ENCODE measurements at regions not wholly inside any gene's neighbourhood (a gene's known extent, or its start where the extent isn't known, plus 50 kb on each side); places are given as distances from the start of the nearest gene placed in this dataset.
"Not testable (repeated sequence)": the region's sequence is repeated elsewhere in the genome, so short reads cannot be mapped to it uniquely, and the experiment has no call there.

DNA sequence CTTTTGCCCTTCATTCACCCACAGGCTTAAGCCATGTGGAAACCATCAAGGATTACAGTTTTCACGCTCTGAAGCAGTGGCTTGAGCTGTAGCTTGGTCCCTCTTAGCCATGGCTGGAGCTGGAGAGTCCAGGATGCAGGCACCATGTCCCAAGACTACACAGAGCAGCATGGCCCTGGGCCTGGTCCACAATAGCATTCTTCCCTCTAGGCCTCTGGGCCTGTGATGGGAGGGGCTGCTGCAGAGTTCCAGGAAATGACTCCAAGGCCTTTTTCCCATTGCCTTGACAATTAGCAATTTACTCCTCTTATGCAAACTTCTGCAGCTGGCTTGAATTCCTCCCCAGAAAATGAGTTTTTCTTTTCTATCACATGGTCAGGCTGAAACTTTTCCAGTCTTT lies 211.3 kb downstream of the RERGL start:
- DNase-seq (ENCODE audit: low spot score in 2 of 2): no peak
- no peaks in the 10 kb centered on the region for H3K9me3 ChIP-seq
- H3K36me3 ChIP-seq (replicated peaks): no peaks in the 10 kb centered on the region
- in situ Hi-C loops (cut with MboI; ENCODE audit: low sequenced_read_pairs): no loop called here
- H3K27me3 ChIP-seq (ENCODE audit: low read depth): no peaks in the 10 kb centered on the region
- H3K4me1 ChIP-seq: no peaks in the 10 kb centered on the region
- no peak overlapping the region for H3K4me3 ChIP-seq

DNA sequence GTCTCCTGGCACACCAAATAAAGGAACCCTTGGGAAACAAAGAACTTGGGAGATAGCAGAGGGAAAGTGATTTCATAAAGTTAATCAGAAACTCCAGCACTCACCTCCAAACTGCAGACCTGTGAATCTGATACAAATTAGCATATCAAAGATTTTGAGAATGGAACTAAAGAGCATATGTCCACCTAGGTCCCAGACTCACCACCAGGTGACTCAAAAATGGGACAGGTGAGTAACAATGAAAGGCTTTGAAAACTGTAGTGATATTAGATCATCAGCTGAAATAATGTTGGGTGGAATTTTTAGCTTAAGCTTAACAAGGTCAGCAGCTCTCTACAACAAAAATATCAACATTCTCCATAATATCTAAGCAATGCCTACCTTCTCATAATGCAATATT lies 214.8 kb downstream of the RERGL start:
- H3K36me3 ChIP-seq (replicated peaks): no peaks in the 10 kb centered on the region
- in situ Hi-C loops (cut with MboI; ENCODE audit: low sequenced_read_pairs): no loop called here
- no peaks in the 10 kb centered on the region for H3K9me3 ChIP-seq
- no peak overlapping the region for H3K4me3 ChIP-seq
- no peak for DNase-seq (ENCODE audit: low spot score in 2 of 2)
- no peaks in the 10 kb centered on the region for H3K4me1 ChIP-seq
- no peaks in the 10 kb centered on the region for H3K27me3 ChIP-seq (ENCODE audit: low read depth)

DNA sequence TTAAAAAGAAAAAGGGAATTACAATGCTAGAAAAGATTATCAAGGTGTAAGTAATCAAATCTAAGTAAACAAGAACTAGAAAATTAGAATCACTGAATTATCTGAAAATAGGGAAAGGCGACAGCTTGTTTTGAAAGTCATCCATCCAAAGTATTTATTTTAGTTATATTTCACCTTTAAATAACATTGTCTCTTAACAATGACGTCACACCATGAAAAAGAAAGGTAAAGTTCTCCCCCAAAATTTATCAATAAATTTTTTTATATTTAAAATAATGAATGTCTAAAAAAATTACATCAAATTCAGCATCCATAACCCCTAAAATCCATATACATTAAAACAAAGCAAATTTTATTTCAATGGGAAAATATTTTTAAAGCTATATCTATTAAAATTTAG lies 223.2 kb downstream of the RERGL start:
- H3K9me3 ChIP-seq: no peaks in the 10 kb centered on the region
- no peaks in the 10 kb centered on the region for H3K4me1 ChIP-seq
- no peak overlapping the region for H3K4me3 ChIP-seq
- in situ Hi-C loops (cut with MboI; ENCODE audit: low sequenced_read_pairs): loop anchor here (10.0 kb wide), 1 partner anchor 92 kb away; no protein-coding TSS in a partner anchor
- DNase-seq (ENCODE audit: low spot score in 2 of 2): no peak
- no peaks in the 10 kb centered on the region for H3K27me3 ChIP-seq (ENCODE audit: low read depth)
- no peaks in the 10 kb centered on the region for H3K36me3 ChIP-seq (replicated peaks)

DNA sequence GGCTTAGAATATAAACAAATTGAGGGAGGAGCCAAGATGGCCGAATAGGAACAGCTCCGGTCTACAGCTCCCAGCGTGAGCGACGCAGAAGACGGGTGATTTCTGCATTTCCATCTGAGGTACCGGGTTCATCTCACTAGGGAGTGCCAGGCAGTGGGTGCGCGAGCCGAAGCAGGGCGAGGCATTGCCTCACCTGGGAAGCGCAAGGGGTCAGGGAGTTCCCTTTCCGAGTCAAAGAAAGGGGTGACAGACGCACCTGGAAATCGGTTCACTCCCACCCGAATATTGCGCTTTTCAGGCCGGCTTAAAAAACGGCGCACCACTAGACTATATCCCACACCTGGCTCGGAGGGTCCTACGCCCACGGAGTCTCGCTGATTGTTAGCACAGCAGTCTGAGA lies 234.4 kb downstream of the RERGL start:
- H3K36me3 ChIP-seq (replicated peaks); in situ Hi-C loops (cut with MboI; ENCODE audit: low sequenced_read_pairs); H3K27me3 ChIP-seq (ENCODE audit: low read depth); H3K4me1 ChIP-seq; H3K9me3 ChIP-seq; H3K4me3 ChIP-seq; DNase-seq (ENCODE audit: low spot score in 2 of 2): not testable (repeated sequence)

DNA sequence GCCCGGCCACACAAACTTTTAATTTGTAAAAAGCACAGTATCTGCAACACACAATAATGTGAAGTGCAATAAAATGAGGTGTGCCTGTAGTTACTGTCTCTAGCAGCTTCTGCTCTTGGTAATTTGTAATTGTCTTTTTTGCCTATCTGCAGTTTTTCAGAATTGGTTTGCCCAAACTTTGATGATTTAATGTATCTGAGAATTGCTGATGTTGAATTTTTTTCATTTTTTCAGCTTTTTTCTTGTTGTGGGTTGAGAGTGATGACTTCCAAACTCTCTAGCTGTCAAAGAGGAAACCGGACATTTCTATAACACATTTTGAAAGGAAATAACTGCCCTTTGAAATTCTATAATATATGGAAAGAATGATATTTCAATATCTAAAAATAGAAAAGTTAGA lies 236.9 kb downstream of the RERGL start:
- no peaks in the 10 kb centered on the region for H3K36me3 ChIP-seq (replicated peaks)

DNA sequence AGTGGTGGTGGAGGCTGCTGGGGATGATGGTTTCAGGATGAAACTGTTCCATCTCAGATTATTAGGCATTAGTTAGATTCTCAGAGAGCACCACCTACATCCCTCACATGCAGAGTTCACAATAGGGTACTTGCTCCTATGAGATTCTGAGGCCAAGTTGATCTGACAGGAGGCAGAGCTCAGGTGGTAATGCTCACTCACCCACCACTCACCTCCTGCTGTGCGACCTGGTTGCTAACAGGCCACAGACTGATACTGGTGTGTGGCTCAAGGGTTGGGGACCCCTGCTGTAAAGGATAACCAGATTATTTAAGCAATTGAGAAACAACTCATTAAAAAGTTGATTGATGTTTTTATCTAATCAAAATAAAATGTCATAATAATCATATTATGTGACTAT lies 248.5 kb downstream of the RERGL start:
- Histone ChIP-seq H3K36me3 (replicated peaks) (no peaks in the 10 kb centered on the region), H3K27me3 (ENCODE audit: low read depth) (no peaks in the 10 kb centered on the region; the same call in 1 of the 2 replicates), H3K4me1 (no peaks in the 10 kb centered on the region), H3K4me3 (no peak overlapping the region), H3K9me3 (no peaks in the 10 kb centered on the region)
- in situ Hi-C loops (cut with MboI; ENCODE audit: low sequenced_read_pairs): no loop called here
- no peak for DNase-seq (ENCODE audit: low spot score in 2 of 2)

More for the DNA sequence above, 236.9 kb downstream of the RERGL start:
- in situ Hi-C loops (cut with MboI; ENCODE audit: low sequenced_read_pairs): no loop called here
- Histone ChIP-seq H3K4me1 (no peaks in the 10 kb centered on the region), H3K4me3 (no peak overlapping the region), H3K9me3 (no peaks in the 10 kb centered on the region), H3K27me3 (ENCODE audit: low read depth) (no peaks in the 10 kb centered on the region)
- no peak for DNase-seq (ENCODE audit: low spot score in 2 of 2)

DNA sequence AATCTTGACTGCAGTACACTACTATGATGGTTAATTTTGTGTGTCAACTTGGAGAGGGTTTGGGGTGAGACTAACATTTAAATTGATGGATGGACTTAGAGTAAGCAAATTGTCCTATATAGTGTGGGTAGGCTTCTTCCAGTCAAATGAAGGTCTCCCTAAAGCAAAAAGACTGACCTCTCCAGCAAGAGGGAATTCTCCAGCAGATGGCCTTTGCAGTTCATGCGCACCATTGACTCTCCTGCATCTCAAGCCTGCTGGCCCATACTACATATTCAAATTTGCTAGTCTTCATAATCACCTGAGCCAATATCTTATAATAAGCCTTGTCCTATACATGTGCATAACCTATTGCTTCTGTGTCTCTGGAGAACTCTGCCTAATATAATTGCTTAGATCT lies 260.2 kb downstream of the RERGL start:
- DNase-seq (ENCODE audit: low spot score in 2 of 2): no peak
- no peaks in the 10 kb centered on the region for H3K9me3 ChIP-seq
- no peaks in the 10 kb centered on the region for H3K36me3 ChIP-seq (replicated peaks)
- H3K4me3 ChIP-seq: no peak overlapping the region
- in situ Hi-C loops (cut with MboI; ENCODE audit: low sequenced_read_pairs): no loop called here
- H3K27me3 ChIP-seq (ENCODE audit: low read depth): no peaks in the 10 kb centered on the region
- no peaks in the 10 kb centered on the region for H3K4me1 ChIP-seq

DNA sequence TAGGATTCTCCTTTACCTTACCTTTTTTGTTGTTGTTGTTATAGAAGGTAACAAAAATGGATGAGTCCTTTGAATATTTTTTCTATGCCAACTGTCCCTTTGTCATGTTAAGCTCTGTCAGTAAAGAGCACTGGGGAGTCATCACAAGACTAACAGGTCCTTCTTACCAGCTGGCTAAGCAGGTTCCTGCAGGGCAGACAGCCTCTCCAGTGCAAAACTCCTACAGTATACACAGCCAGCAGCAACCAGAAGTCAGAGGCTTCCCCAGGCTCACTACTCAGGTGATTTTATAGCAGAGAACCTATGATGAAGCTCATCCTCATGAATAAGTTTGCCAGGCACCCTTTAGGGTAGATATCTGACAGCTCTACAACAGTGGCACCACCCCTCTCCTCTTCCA lies 271.1 kb downstream of the RERGL start:
- in situ Hi-C loops (cut with MboI; ENCODE audit: low sequenced_read_pairs): no loop called here
- DNase-seq (ENCODE audit: low spot score in 2 of 2): no peak
- Histone ChIP-seq H3K27me3 (ENCODE audit: low read depth) (no peaks in the 10 kb centered on the region), H3K36me3 (replicated peaks) (no peaks in the 10 kb centered on the region), H3K4me3 (no peak overlapping the region), H3K4me1 (no peaks in the 10 kb centered on the region), H3K9me3 (no peaks in the 10 kb centered on the region)

DNA sequence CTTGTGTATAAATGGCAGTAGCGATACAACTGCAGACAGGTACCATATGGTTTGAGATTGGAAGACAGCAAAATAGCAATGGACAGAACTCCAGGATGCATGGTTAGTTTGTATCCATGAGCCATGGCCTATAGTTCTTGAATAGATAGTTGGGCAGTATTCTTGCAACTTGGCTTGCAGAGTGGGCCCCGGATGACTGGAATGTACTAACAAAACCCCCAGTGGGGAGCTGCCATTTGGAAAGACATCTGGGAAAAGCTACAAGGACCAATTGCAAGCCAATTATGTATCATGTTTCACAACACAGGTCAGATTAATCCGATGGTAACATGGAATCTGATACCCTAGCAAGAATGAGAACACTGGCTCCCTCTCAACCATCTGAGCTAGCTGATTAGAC lies 279.6 kb downstream of the RERGL start:
- Histone ChIP-seq H3K9me3 (no peaks in the 10 kb centered on the region), H3K27me3 (ENCODE audit: low read depth) (no peaks in the 10 kb centered on the region), H3K4me1 (no peaks in the 10 kb centered on the region), H3K4me3 (no peak overlapping the region), H3K36me3 (replicated peaks) (no peaks in the 10 kb centered on the region)
- no peak for DNase-seq (ENCODE audit: low spot score in 2 of 2)
- in situ Hi-C loops (cut with MboI; ENCODE audit: low sequenced_read_pairs): no loop called here

DNA sequence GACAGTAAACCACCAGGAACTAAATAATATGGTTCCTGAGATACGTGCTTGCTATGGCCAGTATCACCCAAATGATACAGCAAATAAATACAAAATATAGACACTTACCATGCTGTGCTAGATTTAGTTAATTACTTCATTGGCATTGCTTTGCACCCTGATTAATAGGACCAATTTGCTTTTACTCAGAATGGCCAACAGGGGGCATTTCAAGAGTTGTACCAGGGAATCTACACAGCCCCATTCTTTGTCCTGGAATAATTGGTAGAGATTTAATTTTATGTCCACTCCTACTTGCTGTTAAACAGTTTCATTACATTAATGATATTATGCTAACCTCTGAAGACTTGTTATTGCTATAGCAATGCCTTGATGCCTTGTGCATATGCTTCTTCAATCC lies 280.8 kb downstream of the RERGL start:
- in situ Hi-C loops (cut with MboI; ENCODE audit: low sequenced_read_pairs): no loop called here

DNA sequence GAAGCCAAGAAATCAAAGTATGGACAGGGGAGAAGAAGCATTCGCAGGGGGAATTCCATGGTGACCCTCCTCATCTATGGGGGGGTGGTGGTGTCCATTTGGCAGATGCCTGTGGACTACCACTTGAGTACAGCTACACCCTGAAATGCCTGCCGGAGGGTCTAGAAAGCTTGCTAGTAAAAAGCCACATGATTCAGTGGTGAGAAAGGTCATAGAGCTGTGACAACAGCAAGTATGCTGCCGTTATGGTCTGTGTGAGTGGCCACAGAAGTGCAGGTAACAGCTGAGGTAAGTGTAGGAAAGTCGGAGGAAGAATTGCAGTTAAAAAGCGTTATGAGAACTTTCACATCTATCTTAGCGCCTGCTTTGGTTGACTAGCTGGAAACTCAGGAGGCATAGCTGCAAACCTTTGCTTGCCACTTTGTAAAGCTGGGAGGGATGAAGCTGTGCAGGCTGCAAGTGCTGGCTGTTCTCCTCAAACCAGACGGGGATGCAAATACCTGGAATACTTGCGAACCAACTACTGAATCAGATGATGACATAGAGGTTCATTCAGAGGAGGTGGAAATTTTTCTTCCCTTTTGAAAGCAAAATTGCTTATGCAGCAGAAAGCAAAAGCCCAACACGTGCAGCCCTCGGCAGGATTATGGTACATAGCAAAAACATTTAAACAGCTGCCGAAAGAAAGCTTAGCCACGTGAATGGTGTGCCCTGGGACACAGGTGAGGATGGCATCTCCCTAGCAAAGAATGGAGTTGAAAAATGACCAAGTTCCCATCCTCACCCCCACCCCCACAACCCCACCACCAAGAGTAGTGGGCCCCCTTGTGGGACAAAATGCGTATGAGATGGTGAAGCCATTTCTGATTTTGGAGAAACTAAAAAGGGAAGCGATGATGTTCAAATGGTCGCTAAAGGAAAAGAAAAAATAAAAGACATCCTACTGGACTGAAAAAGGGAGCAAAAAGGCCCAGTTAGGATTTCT lies 287.0 kb downstream of the RERGL start:
- DNase-seq (ENCODE audit: low spot score in 2 of 2): no peak
- Histone ChIP-seq H3K27me3 (ENCODE audit: low read depth) (no peaks in the 10 kb centered on the region), H3K4me3 (no peak overlapping the region), H3K9me3 (no peaks in the 10 kb centered on the region), H3K4me1 (no peaks in the 10 kb centered on the region), H3K36me3 (replicated peaks) (no peaks in the 10 kb centered on the region)
- in situ Hi-C loops (cut with MboI; ENCODE audit: low sequenced_read_pairs): no loop called here

More for the DNA sequence above, 280.8 kb downstream of the RERGL start:
- DNase-seq (ENCODE audit: low spot score in 2 of 2): no peak
- Histone ChIP-seq H3K36me3 (replicated peaks) (no peaks in the 10 kb centered on the region), H3K4me1 (no peaks in the 10 kb centered on the region), H3K4me3 (no peak overlapping the region), H3K9me3 (no peaks in the 10 kb centered on the region), H3K27me3 (ENCODE audit: low read depth) (no peaks in the 10 kb centered on the region)

DNA sequence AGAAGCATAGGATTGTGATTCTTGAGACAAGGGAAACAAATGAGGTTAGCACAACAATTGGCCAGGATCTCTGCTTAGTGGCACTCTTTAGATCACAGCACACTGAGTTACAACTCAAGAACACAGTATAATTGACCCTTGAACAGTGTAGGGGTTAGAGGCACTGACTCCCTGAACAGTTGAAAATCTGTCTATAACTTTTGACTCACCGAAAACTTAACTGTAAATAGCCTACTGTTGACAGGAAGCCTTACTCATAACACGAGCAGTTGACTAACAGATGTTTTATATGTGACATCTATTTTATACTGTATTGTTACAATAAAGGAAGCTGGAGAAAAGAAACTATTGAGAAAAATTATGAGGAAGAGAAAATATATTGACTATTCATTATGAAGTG lies 296.1 kb downstream of the RERGL start:
- in situ Hi-C loops (cut with MboI; ENCODE audit: low sequenced_read_pairs): no loop called here
- Histone ChIP-seq H3K4me3 (no peak overlapping the region), H3K4me1 (no peaks in the 10 kb centered on the region), H3K9me3 (no peaks in the 10 kb centered on the region), H3K36me3 (replicated peaks) (no peaks in the 10 kb centered on the region), H3K27me3 (ENCODE audit: low read depth) (no peaks in the 10 kb centered on the region)
- no peak for DNase-seq (ENCODE audit: low spot score in 2 of 2)

DNA sequence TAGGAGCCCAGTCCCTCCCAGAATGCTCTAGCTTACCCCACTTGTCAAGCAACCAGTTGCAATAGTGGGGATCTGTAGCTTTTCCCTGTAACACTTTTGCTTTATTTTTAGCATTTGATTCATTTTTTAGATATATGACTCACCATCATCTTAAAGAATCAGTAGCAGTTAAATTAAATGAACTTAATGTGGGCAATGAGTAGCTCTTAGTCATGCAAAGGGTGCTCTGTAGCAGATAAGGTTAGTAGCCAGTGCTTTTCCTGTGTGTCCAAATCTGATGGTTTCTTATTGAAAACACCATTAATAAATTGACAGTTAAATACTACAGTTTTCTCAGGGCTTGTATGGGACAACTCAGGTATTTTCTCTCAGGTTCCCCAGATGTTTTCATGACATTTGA lies 311.8 kb downstream of the RERGL start:
- in situ Hi-C loops (cut with MboI; ENCODE audit: low sequenced_read_pairs): loop anchor here (10.0 kb wide), 1 partner anchor 87 kb away; no protein-coding TSS in a partner anchor

DNA sequence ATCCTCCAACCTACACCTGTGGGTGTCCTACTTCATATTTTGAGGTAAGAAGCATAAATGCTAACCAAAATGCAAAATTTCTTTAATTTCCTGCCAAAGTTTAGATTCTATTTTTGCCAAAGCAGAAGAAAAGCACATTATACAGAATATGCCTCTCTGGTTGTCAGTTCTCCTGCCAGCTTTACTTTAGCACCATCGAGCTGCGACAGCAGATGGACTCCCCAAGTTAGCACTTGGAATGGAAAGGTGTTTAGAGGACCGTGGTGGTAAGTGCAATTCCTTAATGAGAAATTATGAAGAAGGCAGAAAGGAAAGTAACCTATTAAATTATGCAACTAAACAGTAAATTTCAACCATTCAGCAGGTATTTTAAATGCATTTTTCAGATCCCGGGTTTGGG lies 326.6 kb downstream of the RERGL start:
- H3K27me3 ChIP-seq (ENCODE audit: low read depth): no peaks in the 10 kb centered on the region
- H3K36me3 ChIP-seq (replicated peaks): no peaks in the 10 kb centered on the region
- no peak overlapping the region for H3K4me3 ChIP-seq
- in situ Hi-C loops (cut with MboI; ENCODE audit: low sequenced_read_pairs): no loop called here
- H3K9me3 ChIP-seq: 0 out of 2 replicates have a peak, but pooled peaks cover 2% of the 10 kb centered on the region
- DNase-seq (ENCODE audit: low spot score in 2 of 2): no peak
- no peaks in the 10 kb centered on the region for H3K4me1 ChIP-seq

More for the DNA sequence above, 311.8 kb downstream of the RERGL start:
- H3K4me1 ChIP-seq: no peaks in the 10 kb centered on the region
- no peaks in the 10 kb centered on the region for H3K36me3 ChIP-seq (replicated peaks)
- H3K4me3 ChIP-seq: no peak overlapping the region
- DNase-seq (ENCODE audit: low spot score in 2 of 2): no peak
- no peaks in the 10 kb centered on the region for H3K9me3 ChIP-seq
- H3K27me3 ChIP-seq (ENCODE audit: low read depth): no peaks in the 10 kb centered on the region

Measured in HAP-1 (cell line).